WTC11 (cell line): ENCODE measurements at regions not wholly inside any gene's neighbourhood (a gene's known extent, or its start where the extent isn't known, plus 50 kb on each side); places are given as distances from the start of the nearest gene placed in this dataset.

Source experiments
- ATAC-seq: fragments of 200-7000 bp; cut with Tn5 transposase; 2 replicates; pipeline ENCODE4 v1.10.0; 2021; ENCODE audit warnings: mild to moderate bottlenecking, moderate library complexity
- CTCF ChIA-PET: fragments of 300-600 bp; sonication (Branson Sonifier 250); formaldehyde crosslinking; loops from one replicate; lab custom pipeline; 2021; ENCODE audit warnings: antibody characterized with exemption; lab: Charles Lee
- POLR2A ChIA-PET: fragments of 350-600 bp; sonication (Branson Sonifier 250); formaldehyde crosslinking; loops from one replicate; lab custom pipeline; 2021; ENCODE audit warnings: antibody characterized with exemption; lab: Charles Lee
- DNase-seq: peaks from one replicate; pipeline ENCODE4 v3.0.0; 2021; ENCODE audit warnings: low spot score
- H3K27ac Mint-ChIP-seq: 2 replicates; pipeline ENCODE4 v1.8.0; 2021; ENCODE audit warnings: mixed read lengths
- H3K27me3 Mint-ChIP-seq: 2 replicates; pipeline ENCODE4 v1.8.0; 2021; ENCODE audit warnings: low read depth, mild to moderate bottlenecking, moderate library complexity, mixed read lengths
- H3K36me3 Mint-ChIP-seq: 2 replicates; pipeline ENCODE4 v1.8.0; 2021; ENCODE audit warnings: mixed read lengths
- H3K4me1 Mint-ChIP-seq: 2 replicates; pipeline ENCODE4 v1.8.0; 2022; ENCODE audit warnings: mixed read lengths
- H3K4me3 Mint-ChIP-seq: 2 replicates; pipeline ENCODE4 v1.8.0; 2021; ENCODE audit warnings: mild to moderate bottlenecking, moderate library complexity, mixed read lengths
- H3K9me3 Mint-ChIP-seq: 2 replicates; pipeline ENCODE4 v1.8.0; 2021; ENCODE audit warnings: mixed read lengths
- AR ChIP-seq: fragments of 250-450 bp; sonication (Bioruptor Pico); IDR thresholded peaks from 2 replicates; pipeline ENCODE4 v1.9.0; 2021; ENCODE audit warnings: mild to moderate bottlenecking
- ATF3 ChIP-seq: sonication (generic); formaldehyde crosslinking; conservative IDR thresholded peaks from 2 replicates; pipeline ENCODE4 v1.8.1; 2022; ENCODE audit warnings: mild to moderate bottlenecking, missing genetic modification reagents
- CBFB ChIP-seq: sonication (generic); formaldehyde crosslinking; IDR thresholded peaks from 2 replicates; pipeline ENCODE4 v1.8.1; 2022; ENCODE audit warnings: mild to moderate bottlenecking, low read depth, missing genetic modification reagents
- GABPB1 ChIP-seq: sonication (generic); formaldehyde crosslinking; IDR thresholded peaks from 2 replicates; pipeline ENCODE4 v1.8.1; 2023; ENCODE audit warnings: mild to moderate bottlenecking, missing genetic modification reagents
- GTF2I ChIP-seq: fragments of 250-450 bp; sonication (Bioruptor Pico); conservative IDR thresholded peaks from 2 replicates; pipeline ENCODE4 v1.4.0; 2021; ENCODE audit warnings: mild to moderate bottlenecking
- IRF1 ChIP-seq: sonication (generic); formaldehyde crosslinking; IDR thresholded peaks from 2 replicates; pipeline ENCODE4 v1.8.0; 2023; ENCODE audit warnings: missing genetic modification reagents
- KAT7 ChIP-seq: sonication (generic); formaldehyde crosslinking; IDR thresholded peaks from 2 replicates; pipeline ENCODE4 v1.8.1; 2023; ENCODE audit warnings: missing genetic modification reagents, mild to moderate bottlenecking, borderline replicate concordance
- MYBL2 ChIP-seq: sonication (generic); formaldehyde crosslinking; IDR thresholded peaks from 2 replicates; pipeline ENCODE4 v1.8.1; 2023; ENCODE audit warnings: mild to moderate bottlenecking, moderate library complexity, missing genetic modification reagents
- NFE2L1 ChIP-seq: sonication (generic); formaldehyde crosslinking; IDR thresholded peaks from 2 replicates; pipeline ENCODE4 v1.8.1; 2023; ENCODE audit warnings: missing genetic modification reagents
- PREB ChIP-seq: sonication (generic); formaldehyde crosslinking; IDR thresholded peaks from 2 replicates; pipeline ENCODE4 v1.8.1; 2022; ENCODE audit warnings: mild to moderate bottlenecking, missing genetic modification reagents, moderate library complexity, borderline replicate concordance
- ZNF232 ChIP-seq: sonication (generic); formaldehyde crosslinking; IDR thresholded peaks from 2 replicates; pipeline ENCODE4 v1.8.0; 2022; ENCODE audit warnings: mild to moderate bottlenecking, missing genetic modification reagents
- ZNF263 ChIP-seq: sonication (generic); formaldehyde crosslinking; IDR thresholded peaks from 2 replicates; pipeline ENCODE4 v1.8.1; 2022; ENCODE audit warnings: low read depth, mild to moderate bottlenecking, moderate library complexity, missing genetic modification reagents
- ZNF396 ChIP-seq: fragments of 250-450 bp; sonication (Bioruptor Pico); IDR thresholded peaks from 2 replicates; pipeline ENCODE4 v1.8.0; 2021; ENCODE audit warnings: mild to moderate bottlenecking, moderate library complexity, borderline replicate concordance
- ZNF423 ChIP-seq: fragments of 250-450 bp; sonication (Bioruptor Pico); IDR thresholded peaks from 2 replicates; pipeline ENCODE4 v2.1.2; 2022; ENCODE audit warnings: mild to moderate bottlenecking, moderate library complexity
- ZSCAN18 ChIP-seq: fragments of 250-450 bp; sonication (Bioruptor Pico); IDR thresholded peaks from 2 replicates; pipeline ENCODE4 v2.1.2; 2022; ENCODE audit warnings: mild to moderate bottlenecking, moderate library complexity

- peaks cover 13% of the 10 kb centered on the region for H3K9me3 Mint-ChIP-seq
- POLR2A ChIA-PET: no interaction called here
- H3K4me3 Mint-ChIP-seq: no peak overlapping the region
- no peak overlapping the region for H3K27ac Mint-ChIP-seq
- TF ChIP-seq GTF2I (CRISPR knock-in tag) (no peak), GABPB1 (CRISPR knock-in tag) (no peak)
- ATAC-seq: no peak
- DNase-seq: no peak
- H3K36me3 Mint-ChIP-seq: peaks cover 5% of the 10 kb centered on the region; the same call in 1 of the 2 replicates
- H3K27me3 Mint-ChIP-seq: peaks cover 12% of the 10 kb centered on the region
- CTCF ChIA-PET: no interaction called here
- peaks cover 19% of the 10 kb centered on the region for H3K4me1 Mint-ChIP-seq
Observed at GRCh38 chr9:129358621-129359154, 180.6 kb upstream of the IER5L start.

- ChIA-PET CTCF (interaction anchor here (2.0 kb wide), 1 partner anchor 226 kb away, joined by 4 read pairs; no protein-coding TSS in a partner anchor), POLR2A (interaction anchor here (0.6 kb wide), 1 partner anchor 145 kb away, joined by 4 read pairs; no protein-coding TSS in a partner anchor)
- ATAC-seq: no peak
- H3K9me3 Mint-ChIP-seq: peaks cover 13% of the 10 kb centered on the region
- H3K4me3 Mint-ChIP-seq: no peak overlapping the region
- DNase-seq: no peak
- TF ChIP-seq CBFB (CRISPR knock-in tag) (no peak), PREB (CRISPR knock-in tag) (no peak), NFE2L1 (CRISPR knock-in tag) (no peak), ZNF423 (CRISPR knock-in tag) (no peak), ZNF263 (CRISPR knock-in tag) (no peak), ZNF232 (CRISPR knock-in tag) (no peak), ZSCAN18 (CRISPR knock-in tag) (no peak), MYBL2 (no peak), AR (CRISPR knock-in tag) (no peak), IRF1 (CRISPR knock-in tag) (no peak), ZNF396 (CRISPR knock-in tag) (no peak), KAT7 (no peak), ATF3 (CRISPR knock-in tag) (no peak)
- peaks cover 22% of the 10 kb centered on the region for H3K4me1 Mint-ChIP-seq
- H3K27me3 Mint-ChIP-seq: peaks cover 12% of the 10 kb centered on the region
- peaks cover 5% of the 10 kb centered on the region; the same call in 1 of the 2 replicates for H3K36me3 Mint-ChIP-seq
- no peak overlapping the region for H3K27ac Mint-ChIP-seq
Observed at GRCh38 chr9:129357773-129358245, 179.7 kb upstream of the IER5L start.
